Calu3 (cell line): ENCODE measurements at regions not wholly inside any gene's neighbourhood (a gene's known extent, or its start where the extent isn't known, plus 50 kb on each side); places are given as distances from the start of the nearest gene placed in this dataset.

Experiments used
- BruUV-seq: library from RNA; stranded (reverse); fragments of 400-500 nt; replicated peaks from 2 replicates; lab custom pipeline; 2021; lab: Mats Ljungman, UMichigan
- CTCF ChIA-PET: fragments of 300-600 bp; sonication (Branson Sonifier 250); formaldehyde crosslinking; loops from one replicate; lab custom pipeline; 2022; ENCODE audit warnings: antibody characterized with exemption; lab: Charles Lee
- DNase-seq: peaks from one replicate; pipeline ENCODE4 v3.0.0; 2022
- H3K27ac Mint-ChIP-seq: one replicate; pipeline ENCODE4 v1.8.0; 2022; ENCODE audit warnings: mixed read lengths; ENCODE audit not compliant: unreplicated experiment
- H3K27me3 Mint-ChIP-seq: one replicate; pipeline ENCODE4 v1.8.0; 2022; ENCODE audit warnings: mixed read lengths; ENCODE audit not compliant: unreplicated experiment
- H3K36me3 Mint-ChIP-seq: one replicate; pipeline ENCODE4 v1.8.0; 2022; ENCODE audit warnings: mild to moderate bottlenecking, moderate library complexity, mixed read lengths; ENCODE audit not compliant: insufficient read depth, unreplicated experiment
- H3K4me1 Mint-ChIP-seq: one replicate; pipeline ENCODE4 v1.8.0; 2022; ENCODE audit warnings: mild to moderate bottlenecking, low read depth, mixed read lengths; ENCODE audit not compliant: unreplicated experiment
- H3K4me3 Mint-ChIP-seq: one replicate; pipeline ENCODE4 v1.8.0; 2022; ENCODE audit warnings: mild to moderate bottlenecking, low read depth, moderate library complexity, mixed read lengths; ENCODE audit not compliant: unreplicated experiment
- H3K9me3 Mint-ChIP-seq: one replicate; pipeline ENCODE4 v1.8.0; 2022; ENCODE audit warnings: low read depth, mixed read lengths; ENCODE audit not compliant: unreplicated experiment
- CTCF ChIP-seq: fragments of 200-600 bp; IDR thresholded peaks from one replicate; pipeline ENCODE4 v1.8.0; 2022; ENCODE audit warnings: antibody characterized with exemption; ENCODE audit not compliant: unreplicated experiment
- intact Hi-C: fragments of 100-400 bp; cut with micrococcal nuclease; formaldehyde crosslinking; loops from one replicate; pipeline ENCODE4 v1.10.0; 2022; ENCODE audit not compliant: unreplicated experiment

- H3K36me3 Mint-ChIP-seq, result no peaks in the 10 kb centered on the region
- no peak for DNase-seq
- no peak for TF ChIP-seq CTCF
- peaks cover 6% of the 10 kb centered on the region for H3K9me3 Mint-ChIP-seq
- H3K27me3 Mint-ChIP-seq, result no peaks in the 10 kb centered on the region
- CTCF ChIA-PET, result no interaction called here
- H3K4me3 Mint-ChIP-seq, result no peak overlapping the region
- no peaks in the 10 kb centered on the region for H3K4me1 Mint-ChIP-seq
- no TSS peak for BruUV-seq
- intact Hi-C loops, result no loop called here
- no peak overlapping the region for H3K27ac Mint-ChIP-seq
These were observed 187.8 kb downstream of the TOMM20 start for GRCh38 chr1:234940841-234941240.

GRCh38 chr1:234938924-234939323 is 189.7 kb downstream of the TOMM20 start:
- CTCF ChIA-PET, result no interaction called here
- Mint-ChIP-seq H3K4me3 (no peak overlapping the region), H3K36me3 (no peaks in the 10 kb centered on the region), H3K4me1 (no peaks in the 10 kb centered on the region), H3K9me3 (no peaks in the 10 kb centered on the region), H3K27ac (no peak overlapping the region), H3K27me3 (no peaks in the 10 kb centered on the region)
- BruUV-seq, result no TSS peak
- intact Hi-C loops, result no loop called here
- DNase-seq, result no peak
- no peak for TF ChIP-seq CTCF

- H3K4me1 Mint-ChIP-seq, result peaks cover 7% of the 10 kb centered on the region
- H3K27me3 Mint-ChIP-seq, result no peaks in the 10 kb centered on the region
- intact Hi-C loops, result no loop called here
- no peaks in the 10 kb centered on the region for H3K9me3 Mint-ChIP-seq
- H3K27ac Mint-ChIP-seq, result no peak overlapping the region
- no peak for TF ChIP-seq CTCF
- no peak overlapping the region for H3K4me3 Mint-ChIP-seq
- BruUV-seq, result no TSS peak
- no peak for DNase-seq
- no peaks in the 10 kb centered on the region for H3K36me3 Mint-ChIP-seq
- CTCF ChIA-PET, result no interaction called here
These were observed 190.5 kb downstream of the TOMM20 start for GRCh38 chr1:234938135-234938534.

DNA sequence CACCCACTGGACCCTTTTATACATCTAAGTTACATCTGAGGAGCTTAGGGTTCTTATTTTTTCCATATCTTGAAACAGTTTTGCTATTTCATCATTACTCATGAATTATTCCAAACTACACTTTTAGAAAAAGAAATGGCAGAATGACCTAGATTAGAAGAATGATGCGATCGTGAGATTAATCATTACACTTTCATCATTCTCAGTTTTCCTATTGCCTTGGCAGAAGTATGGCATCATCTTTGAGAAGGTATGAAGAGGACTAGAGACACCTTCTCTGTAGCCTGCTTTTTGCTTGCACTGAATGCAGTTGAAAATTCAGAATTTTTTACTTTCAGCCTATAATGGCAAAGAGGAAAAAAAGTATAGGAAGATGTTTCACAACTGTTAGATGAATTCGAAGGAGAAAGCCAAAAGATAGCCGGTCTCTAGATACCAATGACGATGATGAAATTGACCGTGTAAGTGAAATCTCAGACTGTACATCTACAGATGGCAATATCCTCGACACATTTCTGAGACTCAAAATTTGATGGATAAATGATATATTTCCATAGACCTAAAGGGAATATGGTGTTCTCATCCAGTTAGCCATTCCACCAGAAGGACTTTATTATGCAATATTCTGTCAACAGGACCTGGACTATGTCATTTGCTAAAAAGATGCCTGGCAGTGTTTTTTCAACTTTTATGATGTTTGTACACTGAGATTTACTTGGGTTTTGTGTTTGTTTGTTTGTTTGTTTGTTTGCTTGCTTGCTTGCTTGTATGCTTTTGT is 191.8 kb downstream of the TOMM20 start:
- no peak overlapping the region for H3K4me3 Mint-ChIP-seq
- CTCF ChIA-PET, result no interaction called here
- H3K4me1 Mint-ChIP-seq, result peaks cover 15% of the 10 kb centered on the region
- no peaks in the 10 kb centered on the region for H3K9me3 Mint-ChIP-seq
- intact Hi-C loops, result no loop called here
- BruUV-seq, result no TSS peak
- TF ChIP-seq CTCF, result no peak
- no peak for DNase-seq
- H3K36me3 Mint-ChIP-seq, result no peaks in the 10 kb centered on the region
- no peaks in the 10 kb centered on the region for H3K27me3 Mint-ChIP-seq
- H3K27ac Mint-ChIP-seq, result no peak overlapping the region
